ENCODE measurements at regions not wholly inside any gene's neighbourhood (a gene's known extent, or its start where the extent isn't known, plus 50 kb on each side); places are given as distances from the start of the nearest gene placed in this dataset.

- Histone ChIP-seq H3K36me3 (no peaks in the 10 kb centered on the region), H3K9me3 (no peaks in the 10 kb centered on the region), H3K4me3 (no peak overlapping the region), H3K27me3 (no peaks in the 10 kb centered on the region), H3K4me1 (no peaks in the 10 kb centered on the region), H3K27ac (no peak overlapping the region)
- DNase-seq (no peak), ATAC-seq (ENCODE audit: low FRiP score in 2 of 2) (no peak)
- 56 to 63% methylated on average over 3 of the region's 3 CpGs for WGBS, 2 donors
- no peak for TF ChIP-seq CTCF (IDR thresholded peaks at IDR 0.05)
- TF ChIP-seq EP300 (IDR thresholded peaks at IDR 0.05): no peak
- TF ChIP-seq POLR2AphosphoS5 (IDR thresholded peaks at IDR 0.05): no peak
- no peak for TF ChIP-seq POLR2A (IDR thresholded peaks at IDR 0.05)
Measured at GRCh38 chr5:16392718-16393117, 72.9 kb downstream of the ZNF622 start.

GRCh38 chr5:16391858-16392649, 73.5 kb downstream of the ZNF622 start:
- TF ChIP-seq CTCF (IDR thresholded peaks at IDR 0.05) (no peak), EP300 (IDR thresholded peaks at IDR 0.05) (no peak), POLR2A (IDR thresholded peaks at IDR 0.05) (no peak), POLR2AphosphoS5 (IDR thresholded peaks at IDR 0.05) (no peak)
- Histone ChIP-seq H3K4me3 (no peak overlapping the region), H3K27ac (no peak overlapping the region), H3K4me1 (no peaks in the 10 kb centered on the region), H3K9me3 (no peaks in the 10 kb centered on the region), H3K27me3 (no peaks in the 10 kb centered on the region), H3K36me3 (no peaks in the 10 kb centered on the region)
- WGBS, 2 donors: 79 to 81% methylated on average over 8 of the region's 8 CpGs
- no peak for ATAC-seq (ENCODE audit: low FRiP score in 2 of 2)
- DNase-seq: no peak

GRCh38 chr5:16390825-16391224, 74.8 kb downstream of the ZNF622 start:
- 81 to 94% methylated on average over 1 of the region's 1 CpG for WGBS, 2 donors
- Histone ChIP-seq H3K27ac (no peak overlapping the region), H3K27me3 (no peaks in the 10 kb centered on the region), H3K9me3 (no peaks in the 10 kb centered on the region), H3K36me3 (no peaks in the 10 kb centered on the region), H3K4me1 (no peaks in the 10 kb centered on the region), H3K4me3 (no peak overlapping the region)
- ATAC-seq (ENCODE audit: low FRiP score in 2 of 2): no peak
- TF ChIP-seq POLR2A (IDR thresholded peaks at IDR 0.05) (no peak), EP300 (IDR thresholded peaks at IDR 0.05) (no peak), POLR2AphosphoS5 (IDR thresholded peaks at IDR 0.05) (no peak), CTCF (IDR thresholded peaks at IDR 0.05) (no peak)
- no peak for DNase-seq

GRCh38 chr5:16385516-16386090, 80.0 kb downstream of the ZNF622 start:
- 70 to 72% methylated on average over 3 of the region's 3 CpGs for WGBS, 2 donors

More at GRCh38 chr5:16385516-16386090, 80.0 kb downstream of the ZNF622 start:
- TF ChIP-seq CTCF (IDR thresholded peaks at IDR 0.05) (no peak), POLR2AphosphoS5 (IDR thresholded peaks at IDR 0.05) (no peak), POLR2A (IDR thresholded peaks at IDR 0.05) (no peak), EP300 (IDR thresholded peaks at IDR 0.05) (no peak)
- no peaks in the 10 kb centered on the region for H3K27me3 ChIP-seq
- ATAC-seq (ENCODE audit: low FRiP score in 2 of 2): no peak
- H3K27ac ChIP-seq: no peak overlapping the region
- H3K9me3 ChIP-seq: no peaks in the 10 kb centered on the region
- H3K36me3 ChIP-seq: no peaks in the 10 kb centered on the region
- H3K4me3 ChIP-seq: no peak overlapping the region
- no peaks in the 10 kb centered on the region for H3K4me1 ChIP-seq
- DNase-seq: no peak
